WTC11 (cell line): ENCODE measurements at regions not wholly inside any gene's neighbourhood (a gene's known extent, or its start where the extent isn't known, plus 50 kb on each side); places are given as distances from the start of the nearest gene placed in this dataset.

ENCODE experiments used
- CTCF ChIP-seq: fragments of 200-600 bp; IDR thresholded peaks from 2 replicates; pipeline ENCODE4 v1.8.0; 2022; ENCODE audit warnings: antibody characterized with exemption
- E2F5 ChIP-seq: sonication (generic); formaldehyde crosslinking; IDR thresholded peaks from 2 replicates; pipeline ENCODE4 v1.8.1; 2022; ENCODE audit warnings: mild to moderate bottlenecking, moderate library complexity, missing genetic modification reagents
- ETV6 ChIP-seq: sonication (generic); formaldehyde crosslinking; IDR thresholded peaks from 2 replicates; pipeline ENCODE4 v1.8.1; 2022; ENCODE audit warnings: mild to moderate bottlenecking, missing genetic modification reagents
- FOXJ3 ChIP-seq: sonication (generic); formaldehyde crosslinking; IDR thresholded peaks from 2 replicates; pipeline ENCODE4 v1.9.0; 2021; ENCODE audit warnings: missing genetic modification reagents, mild to moderate bottlenecking, borderline replicate concordance
- MAX ChIP-seq: sonication (generic); formaldehyde crosslinking; IDR thresholded peaks from 2 replicates; pipeline ENCODE4 v1.8.0; 2022; ENCODE audit warnings: mild to moderate bottlenecking, missing genetic modification reagents
- NFYB ChIP-seq: sonication (generic); formaldehyde crosslinking; conservative IDR thresholded peaks from 2 replicates; pipeline ENCODE4 v1.8.0; 2022; ENCODE audit warnings: low read depth, missing genetic modification reagents
- SP1 ChIP-seq: sonication (generic); formaldehyde crosslinking; conservative IDR thresholded peaks from 2 replicates; pipeline ENCODE4 v1.8.1; 2022; ENCODE audit warnings: missing genetic modification reagents
- TEAD4 ChIP-seq: sonication (generic); formaldehyde crosslinking; IDR thresholded peaks from 2 replicates; pipeline ENCODE4 v1.8.0; 2022; ENCODE audit warnings: mild to moderate bottlenecking, missing genetic modification reagents
- USF1 ChIP-seq: sonication (generic); formaldehyde crosslinking; IDR thresholded peaks from 2 replicates; pipeline ENCODE4 v1.8.0; 2022; ENCODE audit warnings: mild to moderate bottlenecking, missing genetic modification reagents
- ZNF396 ChIP-seq: fragments of 250-450 bp; sonication (Bioruptor Pico); IDR thresholded peaks from 2 replicates; pipeline ENCODE4 v1.8.0; 2021; ENCODE audit warnings: mild to moderate bottlenecking, moderate library complexity, borderline replicate concordance

GRCh38 chr4:154064244-154064643, 275.4 kb upstream of the SFRP2 start:
- no peak for TF ChIP-seq CTCF
- TF ChIP-seq ZNF396 (CRISPR knock-in tag): no peak
- no peak for TF ChIP-seq USF1 (CRISPR knock-in tag)
- TF ChIP-seq SP1 (CRISPR knock-in tag): no peak
- no peak for TF ChIP-seq TEAD4 (CRISPR knock-in tag)
- TF ChIP-seq NFYB (CRISPR knock-in tag): no peak
- TF ChIP-seq MAX (CRISPR knock-in tag): no peak
- TF ChIP-seq FOXJ3 (CRISPR knock-in tag): no peak
- no peak for TF ChIP-seq ETV6 (CRISPR knock-in tag)
- TF ChIP-seq E2F5 (CRISPR knock-in tag): no peak
